GM23338 (cell line): ENCODE measurements at regions not wholly inside any gene's neighbourhood (a gene's known extent, or its start where the extent isn't known, plus 50 kb on each side); places are given as distances from the start of the nearest gene placed in this dataset.

Experiments used
- CREB1 ChIP-seq: fragments of 250-450 bp; sonication (Bioruptor Pico); IDR thresholded peaks from 2 replicates; pipeline ENCODE4 v1.5.0; 2020; ENCODE audit warnings: low read depth, mild to moderate bottlenecking, moderate library complexity
- ETS1 ChIP-seq: IDR thresholded peaks from 2 replicates; pipeline ENCODE4 v1.6.1; 2016; ENCODE audit warnings: antibody characterized with exemption
- EZH2 ChIP-seq: fragments of 200-600 bp; sonication (generic); IDR thresholded peaks from one replicate; pipeline ENCODE4 v1.8.0; 2017; ENCODE audit warnings: antibody characterized with exemption, mild to moderate bottlenecking, low read depth; ENCODE audit not compliant: unreplicated experiment
- EZH2phosphoT487 ChIP-seq: fragments of 200-600 bp; sonication (generic); IDR thresholded peaks from one replicate; pipeline ENCODE4 v1.8.1; 2018; ENCODE audit warnings: antibody characterized with exemption; ENCODE audit not compliant: unreplicated experiment
- JUNB ChIP-seq: IDR thresholded peaks from one replicate; pipeline ENCODE4 v1.6.1; 2016; ENCODE audit warnings: antibody characterized with exemption; ENCODE audit not compliant: unreplicated experiment
- POLR2AphosphoS5 ChIP-seq: IDR thresholded peaks from 2 replicates; pipeline ENCODE4 v1.6.1; 2016; ENCODE audit warnings: antibody characterized with exemption, low read depth
- REST ChIP-seq: IDR thresholded peaks from one replicate; pipeline ENCODE4 v1.6.1; 2018; ENCODE audit warnings: antibody characterized with exemption; ENCODE audit not compliant: unreplicated experiment
- ZNF114 ChIP-seq: fragments of 250-450 bp; sonication (Bioruptor Pico); IDR thresholded peaks from 2 replicates; pipeline ENCODE4 v1.5.0; 2020; ENCODE audit warnings: mild to moderate bottlenecking, moderate library complexity
- ZNF331 ChIP-seq: fragments of 250-450 bp; sonication (Bioruptor Pico); IDR thresholded peaks from 2 replicates; pipeline ENCODE4 v1.5.0; 2020; ENCODE audit warnings: low read depth, mild to moderate bottlenecking, moderate library complexity
- TF ChIP-seq, protein P1 (sequence below), 2 experiments: fragments of 200-600 bp in 1 of 2; sonication (generic) in 1 of 2; conservative IDR thresholded peaks; 2 replicates each; pipeline versions ENCODE4 v1.5.1 to v1.6.1; 2016 to 2017; ENCODE audit warnings: antibody characterized with exemption in 2 of 2, low read depth in 2 of 2, mild to moderate bottlenecking in 2 of 2, moderate library complexity in 1 of 2

- TF ChIP-seq, protein P1, sequence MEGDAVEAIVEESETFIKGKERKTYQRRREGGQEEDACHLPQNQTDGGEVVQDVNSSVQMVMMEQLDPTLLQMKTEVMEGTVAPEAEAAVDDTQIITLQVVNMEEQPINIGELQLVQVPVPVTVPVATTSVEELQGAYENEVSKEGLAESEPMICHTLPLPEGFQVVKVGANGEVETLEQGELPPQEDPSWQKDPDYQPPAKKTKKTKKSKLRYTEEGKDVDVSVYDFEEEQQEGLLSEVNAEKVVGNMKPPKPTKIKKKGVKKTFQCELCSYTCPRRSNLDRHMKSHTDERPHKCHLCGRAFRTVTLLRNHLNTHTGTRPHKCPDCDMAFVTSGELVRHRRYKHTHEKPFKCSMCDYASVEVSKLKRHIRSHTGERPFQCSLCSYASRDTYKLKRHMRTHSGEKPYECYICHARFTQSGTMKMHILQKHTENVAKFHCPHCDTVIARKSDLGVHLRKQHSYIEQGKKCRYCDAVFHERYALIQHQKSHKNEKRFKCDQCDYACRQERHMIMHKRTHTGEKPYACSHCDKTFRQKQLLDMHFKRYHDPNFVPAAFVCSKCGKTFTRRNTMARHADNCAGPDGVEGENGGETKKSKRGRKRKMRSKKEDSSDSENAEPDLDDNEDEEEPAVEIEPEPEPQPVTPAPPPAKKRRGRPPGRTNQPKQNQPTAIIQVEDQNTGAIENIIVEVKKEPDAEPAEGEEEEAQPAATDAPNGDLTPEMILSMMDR (conservative IDR thresholded peaks at IDR 0.05; ENCODE audit: low read depth in 2 of 2) = no peak
- TF ChIP-seq EZH2phosphoT487 = no peak
- no peak for TF ChIP-seq ZNF331 (CRISPR knock-in tag)
- TF ChIP-seq REST = no peak
- TF ChIP-seq CREB1 = no peak
- no peak for TF ChIP-seq POLR2AphosphoS5
- TF ChIP-seq ZNF114 (CRISPR knock-in tag) = no peak
- no peak for TF ChIP-seq EZH2
- TF ChIP-seq ETS1 = no peak
- TF ChIP-seq JUNB = no peak
Observed at GRCh38 chr9:80948066-80948465, 741.3 kb downstream of the TLE1 start.
